ENCODE measurements at regions not wholly inside any gene's neighbourhood (a gene's known extent, or its start where the extent isn't known, plus 50 kb on each side); places are given as distances from the start of the nearest gene placed in this dataset.
"Not testable (repeated sequence)": the region's sequence is repeated elsewhere in the genome, so short reads cannot be mapped to it uniquely, and the experiment has no call there.

- DNase-seq (ENCODE audit: low spot score) = no peak
These were observed 420.1 kb downstream of the PREX1 start for GRCh38 chr20:48407710-48408109.

GRCh38 chr20:48406912-48407340, 420.9 kb downstream of the PREX1 start:
- no peak for DNase-seq (ENCODE audit: low spot score)

- DNase-seq (ENCODE audit: low spot score) = no peak
These were observed 421.3 kb downstream of the PREX1 start for GRCh38 chr20:48406498-48406897.

GRCh38 chr20:48405909-48406308, 421.9 kb downstream of the PREX1 start:
- no peak for DNase-seq (ENCODE audit: low spot score)

GRCh38 chr20:48404598-48404997, 423.2 kb downstream of the PREX1 start:
- DNase-seq (ENCODE audit: low spot score) = no peak

- DNase-seq (ENCODE audit: low spot score) = no peak
These were observed 424.5 kb downstream of the PREX1 start for GRCh38 chr20:48403167-48403761.

GRCh38 chr20:48401359-48401758, 426.4 kb downstream of the PREX1 start:
- DNase-seq (ENCODE audit: low spot score) = no peak

- no peak for DNase-seq (ENCODE audit: low spot score)
These were observed 427.8 kb downstream of the PREX1 start for GRCh38 chr20:48400009-48400408.

- DNase-seq (ENCODE audit: low spot score) = no peak
These were observed 429.0 kb downstream of the PREX1 start for GRCh38 chr20:48398506-48399449.

GRCh38 chr20:48396981-48397861, 430.6 kb downstream of the PREX1 start:
- not testable (repeated sequence) for DNase-seq (ENCODE audit: low spot score)

- DNase-seq (ENCODE audit: low spot score) = no peak
These were observed 431.8 kb downstream of the PREX1 start for GRCh38 chr20:48395816-48396546.

GRCh38 chr20:48394415-48395081, 433.3 kb downstream of the PREX1 start:
- DNase-seq (ENCODE audit: low spot score) = no peak

GRCh38 chr20:48393737-48394314, 434.0 kb downstream of the PREX1 start:
- DNase-seq (ENCODE audit: low spot score) = no peak

- DNase-seq (ENCODE audit: low spot score) = no peak
These were observed 434.5 kb downstream of the PREX1 start for GRCh38 chr20:48393311-48393685.

GRCh38 chr20:48392407-48393310, 435.1 kb downstream of the PREX1 start:
- no peak for DNase-seq (ENCODE audit: low spot score)

GRCh38 chr20:48390981-48391380, 436.8 kb downstream of the PREX1 start:
- no peak for DNase-seq (ENCODE audit: low spot score)

- no peak for DNase-seq (ENCODE audit: low spot score)
These were observed 440.1 kb downstream of the PREX1 start for GRCh38 chr20:48387675-48388074.

- no peak for DNase-seq (ENCODE audit: low spot score)
These were observed 442.3 kb downstream of the PREX1 start for GRCh38 chr20:48385527-48385926.

- no peak for DNase-seq (ENCODE audit: low spot score)
These were observed 442.7 kb downstream of the PREX1 start for GRCh38 chr20:48385114-48385513.

Measured in mesenteric fat pad (tissue), 1 donor.